Mammary epithelial cell (primary cell): ENCODE measurements at regions not wholly inside any gene's neighbourhood (a gene's known extent, or its start where the extent isn't known, plus 50 kb on each side); places are given as distances from the start of the nearest gene placed in this dataset.

Source experiments
- CTCF ChIP-seq, 2 donors: IDR thresholded peaks in 1 of 2; conservative IDR thresholded peaks in 1 of 2; 2 replicates each; pipeline ENCODE4 v1.5.1; 2011 to 2012; ENCODE audit warnings: inconsistent platforms in 2 of 2, low read length in 2 of 2, mild to moderate bottlenecking in 2 of 2, control low read depth in 1 of 2, low read depth in 1 of 2; ENCODE audit not compliant: insufficient read depth in 1 of 2; ENCODE audit errors: extremely low read depth in 1 of 2
- EZH2 ChIP-seq: IDR thresholded peaks from 2 replicates; pipeline ENCODE4 v1.6.1; 2012; ENCODE audit warnings: low read length, inconsistent platforms, borderline replicate concordance

DNA sequence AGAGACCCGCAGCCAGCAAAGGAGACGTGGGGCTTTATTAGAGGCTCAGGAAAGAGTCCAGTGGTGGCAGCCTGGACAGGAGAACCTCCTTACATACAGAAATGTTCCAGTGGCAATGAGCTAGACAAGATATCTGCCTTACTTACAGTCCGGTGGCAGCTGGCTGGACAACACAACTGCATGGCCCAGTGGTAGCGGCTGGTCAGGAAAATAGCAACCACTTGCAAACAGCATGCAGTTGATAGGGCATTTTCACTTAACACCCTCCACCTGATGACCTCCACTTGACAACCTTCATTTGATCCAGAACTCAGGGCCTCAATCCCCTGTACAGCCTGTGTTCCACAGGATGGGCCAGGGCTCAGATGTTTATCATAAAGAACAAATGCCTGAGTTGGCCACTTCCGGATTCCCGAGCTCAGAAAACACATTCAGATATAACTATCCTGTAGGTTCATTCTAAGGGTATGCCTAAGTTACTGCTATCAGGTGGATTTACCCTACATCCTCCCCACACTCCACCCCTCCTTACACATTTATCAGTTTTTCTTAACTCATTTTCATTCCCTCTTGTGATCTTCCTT is 63.3 kb upstream of the ITPRID2 start:
- TF ChIP-seq CTCF (conservative IDR thresholded peaks at IDR 0.05 in 1 of 2, IDR thresholded peaks at IDR 0.05 in 1 of 2; ENCODE audit: extremely low read depth in 1 of 2, insufficient read depth in 1 of 2, low read depth in 1 of 2, low read length in 2 of 2) = no peak
- TF ChIP-seq EZH2 = no peak
